ENCODE measurements at regions not wholly inside any gene's neighbourhood (a gene's known extent, or its start where the extent isn't known, plus 50 kb on each side); places are given as distances from the start of the nearest gene placed in this dataset.

GRCh38 chr10:33098951-33099663 lies 141.1 kb upstream of the ITGB1 start:
- Histone ChIP-seq H2BK15ac (ENCODE audit: low read length) (no peak overlapping the region), H3K9me3 (ENCODE audit: insufficient read depth in 2 of 2, low read depth in 1 of 2, low read length in 1 of 2) (peaks cover 12 to 16% of the 10 kb centered on the region in 2 experiments), H3K23ac (ENCODE audit: insufficient read length) (no peak overlapping the region), H4K91ac (replicated peaks; ENCODE audit: insufficient read length, low read length) (no peak overlapping the region), H3K27me3 (replicated peaks in 1 of 4; ENCODE audit: control insufficient read depth in 3 of 4, extremely low read depth in 1 of 4, insufficient read depth in 3 of 4, low read length in 3 of 4) (no peaks in the 10 kb centered on the region), H3K14ac (ENCODE audit: insufficient read length) (no peak overlapping the region), H3K4me1 (replicated peaks in 1 of 4; ENCODE audit: control insufficient read depth in 3 of 4, insufficient read depth in 4 of 4, low read length in 3 of 4) (peaks cover 0 to 3% (median 0%) of the 10 kb centered on the region in 4 experiments; a peak in 1 of 7 replicates), H3K9ac (replicated peaks in 1 of 4; ENCODE audit: extremely low read depth in 1 of 4, low read depth in 3 of 4, low read length in 3 of 4) (no peak overlapping the region), H2BK120ac (replicated peaks; ENCODE audit: low read depth, low read length) (no peak overlapping the region), H4K20me1 (replicated peaks in 1 of 2; ENCODE audit: control insufficient read depth in 1 of 2, insufficient read depth in 2 of 2, low read length in 2 of 2) (no peaks in the 10 kb centered on the region), H3K79me1 (ENCODE audit: low read depth, low read length) (no peaks in the 10 kb centered on the region), H3K56ac (replicated peaks; ENCODE audit: insufficient read length, low read depth, low read length) (no peak overlapping the region), H2AFZ (ENCODE audit: low read length) (no peak overlapping the region), H2AK5ac (ENCODE audit: low read depth, low read length) (no peak overlapping the region), H3K4me3 (ENCODE audit: extremely low read depth in 1 of 4, insufficient read depth in 2 of 4, low read depth in 3 of 4, low read length in 4 of 4) (no peak overlapping the region), H2BK20ac (ENCODE audit: low read length) (no peak overlapping the region), H3K4me2 (ENCODE audit: insufficient read depth in 1 of 2, low read depth in 2 of 2, low read length in 2 of 2) (no peak overlapping the region), H2BK5ac (ENCODE audit: low read depth, low read length) (no peak overlapping the region), H3K36me3 (ENCODE audit: control insufficient read depth in 2 of 4, insufficient read depth in 4 of 4, low read length in 3 of 4) (peaks cover 0 to 10% (median 5%) of the 10 kb centered on the region in 4 experiments; a peak in 3 of 8 replicates), H2BK12ac (ENCODE audit: low read depth, low read length) (no peak overlapping the region), H4K8ac (ENCODE audit: extremely low read depth, insufficient read depth, low read length) (no peak overlapping the region), H3K23me2 (ENCODE audit: low read depth, low read length) (no peaks in the 10 kb centered on the region), H3K18ac (ENCODE audit: extremely low read depth, low read length) (no peak overlapping the region), H3K79me2 (ENCODE audit: control insufficient read depth in 1 of 2, insufficient read depth in 2 of 2, low read length in 2 of 2) (no peaks in the 10 kb centered on the region), H4K5ac (ENCODE audit: insufficient read length, low read depth, low read length) (no peak overlapping the region), H3K27ac (ENCODE audit: low read depth, low read length) (no peak overlapping the region), H3K4ac (replicated peaks; ENCODE audit: insufficient read length, low read depth, low read length) (no peak overlapping the region)
- WGBS, 2 experiments (ENCODE audit: extremely low coverage in 1 of 2, insufficient coverage in 1 of 2, insufficient read length in 1 of 2, insufficient replicate concordance in 2 of 2, low coverage in 1 of 2, low lambda C conversion rate in 2 of 2, missing lambda C conversion rate in 1 of 2) = 89% methylated on average over 4 of the region's 4 CpGs; no CpG with 5 or more reads in 1 of the 2 experiments
- FAIRE-seq = no peak
- DNase-seq (ENCODE audit: low read depth in 1 of 2, low spot score in 2 of 2) = no peak
- POLR2A ChIA-PET (ENCODE audit: partially characterized antibody) = no interaction called here
- CTCF ChIA-PET (ENCODE audit: partially characterized antibody) = interaction anchor here (8.7 kb wide), 1 partner anchor 89 kb away, joined by 47 read pairs; no protein-coding TSS in a partner anchor
- TF ChIP-seq CTCF (IDR thresholded peaks at IDR 0.05; ENCODE audit: control extremely low read depth in 1 of 3, insufficient read depth in 1 of 3, low read depth in 1 of 3, low read length in 3 of 3) (no peak), CEBPB (IDR thresholded peaks at IDR 0.05; ENCODE audit: low read depth, low read length) (no peak), POLR2A (IDR thresholded peaks at IDR 0.05; ENCODE audit: control extremely low read depth in 1 of 2, low read depth in 2 of 2, low read length in 2 of 2) (no peak), ZNF274 (IDR thresholded peaks at IDR 0.05; ENCODE audit: borderline replicate concordance, extremely low read depth, low read length) (no peak), NANOG (IDR thresholded peaks at IDR 0.05; ENCODE audit: insufficient read depth, low read depth, low read length, poor library complexity, severe bottlenecking) (no peak), GABPA (IDR thresholded peaks at IDR 0.05; ENCODE audit: borderline replicate concordance, insufficient read depth, low read length) (no peak), HDAC6 (IDR thresholded peaks at IDR 0.05; ENCODE audit: low read depth, low read length) (no peak), CTBP2 (IDR thresholded peaks at IDR 0.05; ENCODE audit: borderline replicate concordance, insufficient read depth, insufficient read length, low read length) (no peak), HDAC2 (IDR thresholded peaks at IDR 0.05; ENCODE audit: borderline replicate concordance in 1 of 2, low read depth in 2 of 2, low read length in 2 of 2) (no peak), MAFK (IDR thresholded peaks at IDR 0.05; ENCODE audit: low read depth, low read length) (no peak)

All from H1 (cell line).